WTC11 (cell line): ENCODE measurements at regions not wholly inside any gene's neighbourhood (a gene's known extent, or its start where the extent isn't known, plus 50 kb on each side); places are given as distances from the start of the nearest gene placed in this dataset.

Experiments used
- ATAC-seq: fragments of 200-7000 bp; cut with Tn5 transposase; 2 replicates; pipeline ENCODE4 v1.10.0; 2021; ENCODE audit warnings: mild to moderate bottlenecking, moderate library complexity
- CTCF ChIA-PET: fragments of 300-600 bp; sonication (Branson Sonifier 250); formaldehyde crosslinking; loops from one replicate; lab custom pipeline; 2021; ENCODE audit warnings: antibody characterized with exemption; lab: Charles Lee
- POLR2A ChIA-PET: fragments of 350-600 bp; sonication (Branson Sonifier 250); formaldehyde crosslinking; loops from one replicate; lab custom pipeline; 2021; ENCODE audit warnings: antibody characterized with exemption; lab: Charles Lee
- DNase-seq: peaks from one replicate; pipeline ENCODE4 v3.0.0; 2021; ENCODE audit warnings: low spot score
- H3K27ac Mint-ChIP-seq: 2 replicates; pipeline ENCODE4 v1.8.0; 2021; ENCODE audit warnings: mixed read lengths
- H3K27me3 Mint-ChIP-seq: 2 replicates; pipeline ENCODE4 v1.8.0; 2021; ENCODE audit warnings: low read depth, mild to moderate bottlenecking, moderate library complexity, mixed read lengths
- H3K36me3 Mint-ChIP-seq: 2 replicates; pipeline ENCODE4 v1.8.0; 2021; ENCODE audit warnings: mixed read lengths
- H3K4me1 Mint-ChIP-seq: 2 replicates; pipeline ENCODE4 v1.8.0; 2022; ENCODE audit warnings: mixed read lengths
- H3K4me3 Mint-ChIP-seq: 2 replicates; pipeline ENCODE4 v1.8.0; 2021; ENCODE audit warnings: mild to moderate bottlenecking, moderate library complexity, mixed read lengths
- H3K9me3 Mint-ChIP-seq: 2 replicates; pipeline ENCODE4 v1.8.0; 2021; ENCODE audit warnings: mixed read lengths
- CBFB ChIP-seq: sonication (generic); formaldehyde crosslinking; IDR thresholded peaks from 2 replicates; pipeline ENCODE4 v1.8.1; 2022; ENCODE audit warnings: mild to moderate bottlenecking, low read depth, missing genetic modification reagents
- CREB1 ChIP-seq: sonication (generic); formaldehyde crosslinking; IDR thresholded peaks from 2 replicates; pipeline ENCODE4 v1.8.0; 2023; ENCODE audit warnings: mild to moderate bottlenecking, missing genetic modification reagents
- ESRRA ChIP-seq: sonication (generic); formaldehyde crosslinking; IDR thresholded peaks from 2 replicates; pipeline ENCODE4 v1.8.1; 2022; ENCODE audit warnings: mild to moderate bottlenecking, missing genetic modification reagents, borderline replicate concordance
- ETV6 ChIP-seq: sonication (generic); formaldehyde crosslinking; IDR thresholded peaks from 2 replicates; pipeline ENCODE4 v1.8.1; 2022; ENCODE audit warnings: mild to moderate bottlenecking, missing genetic modification reagents
- KAT7 ChIP-seq: sonication (generic); formaldehyde crosslinking; IDR thresholded peaks from 2 replicates; pipeline ENCODE4 v1.8.1; 2023; ENCODE audit warnings: missing genetic modification reagents, mild to moderate bottlenecking, borderline replicate concordance
- NR1H2 ChIP-seq: sonication (generic); formaldehyde crosslinking; IDR thresholded peaks from 2 replicates; pipeline ENCODE4 v1.9.0; 2021; ENCODE audit warnings: mild to moderate bottlenecking, moderate library complexity, missing genetic modification reagents
- PRRX2 ChIP-seq: fragments of 250-450 bp; sonication (Bioruptor Pico); IDR thresholded peaks from 2 replicates; pipeline ENCODE4 v1.8.0; 2021; ENCODE audit warnings: mild to moderate bottlenecking
- TEAD4 ChIP-seq: sonication (generic); formaldehyde crosslinking; IDR thresholded peaks from 2 replicates; pipeline ENCODE4 v1.8.0; 2022; ENCODE audit warnings: mild to moderate bottlenecking, missing genetic modification reagents
- ZBTB21 ChIP-seq: sonication (generic); formaldehyde crosslinking; IDR thresholded peaks from 2 replicates; pipeline ENCODE4 v1.8.1; 2023; ENCODE audit warnings: mild to moderate bottlenecking, missing genetic modification reagents, borderline replicate concordance
- ZNF317 ChIP-seq: sonication (generic); formaldehyde crosslinking; IDR thresholded peaks from 2 replicates; pipeline ENCODE4 v1.8.1; 2023; ENCODE audit warnings: low read depth, mild to moderate bottlenecking, moderate library complexity, missing genetic modification reagents, borderline replicate concordance
- TF ChIP-seq, protein P1 (sequence below): sonication (generic); formaldehyde crosslinking; IDR thresholded peaks from 2 replicates; pipeline ENCODE4 v1.8.0; 2022; ENCODE audit warnings: mild to moderate bottlenecking, missing genetic modification reagents
- TF ChIP-seq, protein P2 (sequence below): sonication (generic); formaldehyde crosslinking; IDR thresholded peaks from 2 replicates; pipeline ENCODE4 v1.8.1; 2023; ENCODE audit warnings: mild to moderate bottlenecking, missing genetic modification reagents, borderline replicate concordance
- TF ChIP-seq, protein P3 (sequence below): sonication (generic); formaldehyde crosslinking; IDR thresholded peaks from 2 replicates; pipeline ENCODE4 v1.8.0; 2022; ENCODE audit warnings: mild to moderate bottlenecking, missing genetic modification reagents
- TF ChIP-seq, protein P4 (sequence below): sonication (generic); formaldehyde crosslinking; IDR thresholded peaks from 2 replicates; pipeline ENCODE4 v1.8.0; 2023; ENCODE audit warnings: missing genetic modification reagents, mild to moderate bottlenecking, borderline replicate concordance
- TF ChIP-seq, protein P5 (sequence below): sonication (generic); formaldehyde crosslinking; IDR thresholded peaks from 2 replicates; pipeline ENCODE4 v1.8.0; 2022; ENCODE audit warnings: mild to moderate bottlenecking, missing genetic modification reagents
- TF ChIP-seq, protein P6 (sequence below): sonication (generic); formaldehyde crosslinking; IDR thresholded peaks from 2 replicates; pipeline ENCODE4 v1.8.0; 2023; ENCODE audit warnings: missing genetic modification reagents
- TF ChIP-seq, protein P7 (sequence below): fragments of 250-450 bp; sonication (Bioruptor Pico); conservative IDR thresholded peaks from 2 replicates; pipeline ENCODE4 v1.9.0; 2021; ENCODE audit warnings: mild to moderate bottlenecking
- TF ChIP-seq, protein P8 (sequence below): sonication (generic); formaldehyde crosslinking; IDR thresholded peaks from 2 replicates; pipeline ENCODE4 v1.8.1; 2023; ENCODE audit warnings: mild to moderate bottlenecking, missing genetic modification reagents

DNA sequence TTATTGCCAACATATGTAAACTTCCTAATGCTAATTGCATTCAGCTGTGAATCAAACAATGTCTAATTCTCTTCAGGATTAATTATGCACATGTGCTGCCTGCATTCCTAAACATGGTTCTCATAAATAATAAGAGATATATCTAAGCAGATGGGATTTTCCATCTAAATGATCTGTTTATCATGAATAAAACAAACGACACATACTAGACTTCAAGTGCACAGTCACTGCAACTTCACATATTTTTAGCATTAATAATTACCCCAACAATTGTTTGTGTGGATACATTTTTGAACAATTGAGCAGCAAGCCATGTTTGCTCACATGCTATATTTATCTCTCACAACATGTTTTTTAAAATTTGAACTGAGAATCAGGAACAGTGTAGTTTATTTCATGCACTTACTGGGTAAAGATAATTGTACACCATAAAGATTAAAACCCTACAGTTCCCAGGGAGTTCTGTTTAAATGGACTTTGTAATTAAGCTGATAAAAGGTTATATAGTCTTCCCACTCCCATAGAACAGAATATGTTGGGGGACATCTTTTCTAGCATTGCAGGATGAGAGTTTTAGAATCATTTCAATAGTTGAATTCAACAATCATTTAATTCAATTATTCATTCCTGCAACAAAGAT is 378.5 kb downstream of the MDFIC start:
- Mint-ChIP-seq H3K36me3 (no peaks in the 10 kb centered on the region), H3K4me3 (no peak overlapping the region), H3K27ac (no peak overlapping the region), H3K9me3 (peaks cover 21% of the 10 kb centered on the region), H3K27me3 (peaks cover 97% of the 10 kb centered on the region), H3K4me1 (peaks cover 24% of the 10 kb centered on the region)
- no peak for TF ChIP-seq ZBTB21
- TF ChIP-seq, protein P1, sequence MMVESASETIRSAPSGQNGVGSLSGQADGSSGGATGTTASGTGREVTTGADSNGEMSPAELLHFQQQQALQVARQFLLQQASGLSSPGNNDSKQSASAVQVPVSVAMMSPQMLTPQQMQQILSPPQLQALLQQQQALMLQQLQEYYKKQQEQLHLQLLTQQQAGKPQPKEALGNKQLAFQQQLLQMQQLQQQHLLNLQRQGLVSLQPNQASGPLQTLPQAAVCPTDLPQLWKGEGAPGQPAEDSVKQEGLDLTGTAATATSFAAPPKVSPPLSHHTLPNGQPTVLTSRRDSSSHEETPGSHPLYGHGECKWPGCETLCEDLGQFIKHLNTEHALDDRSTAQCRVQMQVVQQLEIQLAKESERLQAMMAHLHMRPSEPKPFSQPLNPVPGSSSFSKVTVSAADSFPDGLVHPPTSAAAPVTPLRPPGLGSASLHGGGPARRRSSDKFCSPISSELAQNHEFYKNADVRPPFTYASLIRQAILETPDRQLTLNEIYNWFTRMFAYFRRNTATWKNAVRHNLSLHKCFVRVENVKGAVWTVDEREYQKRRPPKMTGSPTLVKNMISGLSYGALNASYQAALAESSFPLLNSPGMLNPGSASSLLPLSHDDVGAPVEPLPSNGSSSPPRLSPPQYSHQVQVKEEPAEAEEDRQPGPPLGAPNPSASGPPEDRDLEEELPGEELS (CRISPR knock-in tag): no peak
- TF ChIP-seq, protein P2, sequence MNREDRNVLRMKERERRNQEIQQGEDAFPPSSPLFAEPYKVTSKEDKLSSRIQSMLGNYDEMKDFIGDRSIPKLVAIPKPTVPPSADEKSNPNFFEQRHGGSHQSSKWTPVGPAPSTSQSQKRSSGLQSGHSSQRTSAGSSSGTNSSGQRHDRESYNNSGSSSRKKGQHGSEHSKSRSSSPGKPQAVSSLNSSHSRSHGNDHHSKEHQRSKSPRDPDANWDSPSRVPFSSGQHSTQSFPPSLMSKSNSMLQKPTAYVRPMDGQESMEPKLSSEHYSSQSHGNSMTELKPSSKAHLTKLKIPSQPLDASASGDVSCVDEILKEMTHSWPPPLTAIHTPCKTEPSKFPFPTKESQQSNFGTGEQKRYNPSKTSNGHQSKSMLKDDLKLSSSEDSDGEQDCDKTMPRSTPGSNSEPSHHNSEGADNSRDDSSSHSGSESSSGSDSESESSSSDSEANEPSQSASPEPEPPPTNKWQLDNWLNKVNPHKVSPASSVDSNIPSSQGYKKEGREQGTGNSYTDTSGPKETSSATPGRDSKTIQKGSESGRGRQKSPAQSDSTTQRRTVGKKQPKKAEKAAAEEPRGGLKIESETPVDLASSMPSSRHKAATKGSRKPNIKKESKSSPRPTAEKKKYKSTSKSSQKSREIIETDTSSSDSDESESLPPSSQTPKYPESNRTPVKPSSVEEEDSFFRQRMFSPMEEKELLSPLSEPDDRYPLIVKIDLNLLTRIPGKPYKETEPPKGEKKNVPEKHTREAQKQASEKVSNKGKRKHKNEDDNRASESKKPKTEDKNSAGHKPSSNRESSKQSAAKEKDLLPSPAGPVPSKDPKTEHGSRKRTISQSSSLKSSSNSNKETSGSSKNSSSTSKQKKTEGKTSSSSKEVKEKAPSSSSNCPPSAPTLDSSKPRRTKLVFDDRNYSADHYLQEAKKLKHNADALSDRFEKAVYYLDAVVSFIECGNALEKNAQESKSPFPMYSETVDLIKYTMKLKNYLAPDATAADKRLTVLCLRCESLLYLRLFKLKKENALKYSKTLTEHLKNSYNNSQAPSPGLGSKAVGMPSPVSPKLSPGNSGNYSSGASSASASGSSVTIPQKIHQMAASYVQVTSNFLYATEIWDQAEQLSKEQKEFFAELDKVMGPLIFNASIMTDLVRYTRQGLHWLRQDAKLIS: no peak
- no peak for TF ChIP-seq NR1H2
- TF ChIP-seq, protein P3, sequence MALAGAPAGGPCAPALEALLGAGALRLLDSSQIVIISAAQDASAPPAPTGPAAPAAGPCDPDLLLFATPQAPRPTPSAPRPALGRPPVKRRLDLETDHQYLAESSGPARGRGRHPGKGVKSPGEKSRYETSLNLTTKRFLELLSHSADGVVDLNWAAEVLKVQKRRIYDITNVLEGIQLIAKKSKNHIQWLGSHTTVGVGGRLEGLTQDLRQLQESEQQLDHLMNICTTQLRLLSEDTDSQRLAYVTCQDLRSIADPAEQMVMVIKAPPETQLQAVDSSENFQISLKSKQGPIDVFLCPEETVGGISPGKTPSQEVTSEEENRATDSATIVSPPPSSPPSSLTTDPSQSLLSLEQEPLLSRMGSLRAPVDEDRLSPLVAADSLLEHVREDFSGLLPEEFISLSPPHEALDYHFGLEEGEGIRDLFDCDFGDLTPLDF (CRISPR knock-in tag): no peak
- TF ChIP-seq, protein P4, sequence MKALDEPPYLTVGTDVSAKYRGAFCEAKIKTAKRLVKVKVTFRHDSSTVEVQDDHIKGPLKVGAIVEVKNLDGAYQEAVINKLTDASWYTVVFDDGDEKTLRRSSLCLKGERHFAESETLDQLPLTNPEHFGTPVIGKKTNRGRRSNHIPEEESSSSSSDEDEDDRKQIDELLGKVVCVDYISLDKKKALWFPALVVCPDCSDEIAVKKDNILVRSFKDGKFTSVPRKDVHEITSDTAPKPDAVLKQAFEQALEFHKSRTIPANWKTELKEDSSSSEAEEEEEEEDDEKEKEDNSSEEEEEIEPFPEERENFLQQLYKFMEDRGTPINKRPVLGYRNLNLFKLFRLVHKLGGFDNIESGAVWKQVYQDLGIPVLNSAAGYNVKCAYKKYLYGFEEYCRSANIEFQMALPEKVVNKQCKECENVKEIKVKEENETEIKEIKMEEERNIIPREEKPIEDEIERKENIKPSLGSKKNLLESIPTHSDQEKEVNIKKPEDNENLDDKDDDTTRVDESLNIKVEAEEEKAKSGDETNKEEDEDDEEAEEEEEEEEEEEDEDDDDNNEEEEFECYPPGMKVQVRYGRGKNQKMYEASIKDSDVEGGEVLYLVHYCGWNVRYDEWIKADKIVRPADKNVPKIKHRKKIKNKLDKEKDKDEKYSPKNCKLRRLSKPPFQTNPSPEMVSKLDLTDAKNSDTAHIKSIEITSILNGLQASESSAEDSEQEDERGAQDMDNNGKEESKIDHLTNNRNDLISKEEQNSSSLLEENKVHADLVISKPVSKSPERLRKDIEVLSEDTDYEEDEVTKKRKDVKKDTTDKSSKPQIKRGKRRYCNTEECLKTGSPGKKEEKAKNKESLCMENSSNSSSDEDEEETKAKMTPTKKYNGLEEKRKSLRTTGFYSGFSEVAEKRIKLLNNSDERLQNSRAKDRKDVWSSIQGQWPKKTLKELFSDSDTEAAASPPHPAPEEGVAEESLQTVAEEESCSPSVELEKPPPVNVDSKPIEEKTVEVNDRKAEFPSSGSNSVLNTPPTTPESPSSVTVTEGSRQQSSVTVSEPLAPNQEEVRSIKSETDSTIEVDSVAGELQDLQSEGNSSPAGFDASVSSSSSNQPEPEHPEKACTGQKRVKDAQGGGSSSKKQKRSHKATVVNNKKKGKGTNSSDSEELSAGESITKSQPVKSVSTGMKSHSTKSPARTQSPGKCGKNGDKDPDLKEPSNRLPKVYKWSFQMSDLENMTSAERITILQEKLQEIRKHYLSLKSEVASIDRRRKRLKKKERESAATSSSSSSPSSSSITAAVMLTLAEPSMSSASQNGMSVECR (CRISPR knock-in tag): no peak
- TF ChIP-seq KAT7 (CRISPR knock-in tag): no peak
- TF ChIP-seq, protein P5, sequence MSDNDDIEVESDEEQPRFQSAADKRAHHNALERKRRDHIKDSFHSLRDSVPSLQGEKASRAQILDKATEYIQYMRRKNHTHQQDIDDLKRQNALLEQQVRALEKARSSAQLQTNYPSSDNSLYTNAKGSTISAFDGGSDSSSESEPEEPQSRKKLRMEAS: no peak
- no peak for TF ChIP-seq CBFB
- no peak for TF ChIP-seq ZNF317
- DNase-seq (no peak), ATAC-seq (no peak)
- ChIA-PET CTCF (interaction anchor here (0.6 kb wide), 1 partner anchor 44 kb away, joined by 4 read pairs; no protein-coding TSS in a partner anchor), POLR2A (no interaction called here)

DNA sequence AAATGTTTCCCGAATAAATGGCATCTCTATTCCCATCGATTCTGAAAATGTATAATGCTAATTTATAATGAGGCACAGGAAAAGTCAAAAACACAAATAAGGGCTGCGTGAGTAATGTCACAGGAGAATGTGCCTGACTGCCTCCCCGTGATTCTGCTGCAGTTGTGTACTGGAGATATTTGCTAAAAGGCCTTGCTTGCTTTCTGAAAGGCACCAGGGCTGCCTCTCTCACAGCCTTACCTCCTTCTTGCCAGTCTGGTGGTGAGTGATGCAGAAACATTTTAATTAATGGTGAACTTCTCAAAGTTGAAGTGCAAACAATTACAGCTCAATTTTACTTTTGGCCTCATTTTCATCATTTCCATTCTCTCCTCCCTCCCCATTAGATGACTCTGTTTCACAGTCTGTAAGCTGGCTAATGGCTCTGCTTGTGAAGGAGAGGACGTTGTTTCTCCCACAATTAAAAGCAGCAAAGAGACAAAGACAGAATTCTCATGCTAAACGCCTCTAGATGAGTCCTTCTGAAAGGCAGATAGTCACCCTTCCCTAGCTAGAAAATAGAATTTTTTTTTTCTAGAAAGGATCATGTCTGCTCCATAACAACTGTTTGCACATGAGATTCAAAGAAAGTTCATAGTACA is 377.6 kb downstream of the MDFIC start:
- no peak overlapping the region for H3K27ac Mint-ChIP-seq
- POLR2A ChIA-PET: no interaction called here
- peak; percentile 91 for ATAC-seq
- TF ChIP-seq, protein P6, sequence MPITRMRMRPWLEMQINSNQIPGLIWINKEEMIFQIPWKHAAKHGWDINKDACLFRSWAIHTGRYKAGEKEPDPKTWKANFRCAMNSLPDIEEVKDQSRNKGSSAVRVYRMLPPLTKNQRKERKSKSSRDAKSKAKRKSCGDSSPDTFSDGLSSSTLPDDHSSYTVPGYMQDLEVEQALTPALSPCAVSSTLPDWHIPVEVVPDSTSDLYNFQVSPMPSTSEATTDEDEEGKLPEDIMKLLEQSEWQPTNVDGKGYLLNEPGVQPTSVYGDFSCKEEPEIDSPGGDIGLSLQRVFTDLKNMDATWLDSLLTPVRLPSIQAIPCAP (CRISPR knock-in tag): no peak
- TF ChIP-seq CREB1: no peak
- TF ChIP-seq, protein P7, sequence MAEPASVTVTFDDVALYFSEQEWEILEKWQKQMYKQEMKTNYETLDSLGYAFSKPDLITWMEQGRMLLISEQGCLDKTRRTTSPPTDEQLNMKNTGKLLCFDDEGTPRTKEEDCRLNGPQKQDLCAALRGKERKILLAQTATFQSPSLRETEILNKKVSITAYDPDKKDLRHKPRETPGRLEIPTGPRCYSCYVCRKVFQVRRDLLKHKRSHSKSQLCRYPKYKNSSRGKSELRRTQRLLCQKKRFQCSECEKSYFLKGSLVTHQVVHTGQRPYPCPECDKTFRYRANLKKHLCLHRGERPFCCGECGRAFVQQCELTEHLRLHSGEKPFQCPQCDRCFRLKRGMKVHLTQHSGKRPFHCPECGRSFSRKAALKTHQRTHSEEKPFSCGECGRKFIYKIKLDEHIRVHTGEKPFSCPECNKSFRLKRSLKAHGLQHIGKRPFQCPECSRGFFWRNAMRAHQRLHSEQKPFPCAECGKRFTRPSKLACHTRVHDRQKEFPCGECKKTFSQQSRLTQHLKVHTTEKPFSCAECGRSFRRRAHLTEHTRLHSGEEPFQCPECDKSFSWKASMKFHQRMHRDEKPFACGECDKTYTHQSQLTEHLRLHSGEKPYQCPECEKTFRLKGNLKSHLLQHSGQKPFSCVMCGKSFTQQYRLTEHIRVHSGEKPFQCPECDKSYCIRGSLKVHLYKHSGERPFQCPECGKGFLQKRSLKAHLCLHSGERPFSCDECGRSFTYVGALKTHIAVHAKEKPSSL: no peak
- no peak for TF ChIP-seq TEAD4 (CRISPR knock-in tag)
- no peak for TF ChIP-seq PRRX2 (CRISPR knock-in tag)
- TF ChIP-seq ETV6 (CRISPR knock-in tag): no peak
- TF ChIP-seq, protein P8, sequence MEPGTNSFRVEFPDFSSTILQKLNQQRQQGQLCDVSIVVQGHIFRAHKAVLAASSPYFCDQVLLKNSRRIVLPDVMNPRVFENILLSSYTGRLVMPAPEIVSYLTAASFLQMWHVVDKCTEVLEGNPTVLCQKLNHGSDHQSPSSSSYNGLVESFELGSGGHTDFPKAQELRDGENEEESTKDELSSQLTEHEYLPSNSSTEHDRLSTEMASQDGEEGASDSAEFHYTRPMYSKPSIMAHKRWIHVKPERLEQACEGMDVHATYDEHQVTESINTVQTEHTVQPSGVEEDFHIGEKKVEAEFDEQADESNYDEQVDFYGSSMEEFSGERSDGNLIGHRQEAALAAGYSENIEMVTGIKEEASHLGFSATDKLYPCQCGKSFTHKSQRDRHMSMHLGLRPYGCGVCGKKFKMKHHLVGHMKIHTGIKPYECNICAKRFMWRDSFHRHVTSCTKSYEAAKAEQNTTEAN (CRISPR knock-in tag): no peak
- TF ChIP-seq ESRRA (CRISPR knock-in tag): no peak
- no peak for TF ChIP-seq ZBTB21

More for the DNA sequence above, 377.6 kb downstream of the MDFIC start:
- no peak for DNase-seq
- Mint-ChIP-seq H3K4me3 (no peak overlapping the region), H3K27me3 (peaks cover 97% of the 10 kb centered on the region), H3K4me1 (peaks cover 24% of the 10 kb centered on the region), H3K36me3 (no peaks in the 10 kb centered on the region), H3K9me3 (peaks cover 21% of the 10 kb centered on the region)
- CTCF ChIA-PET: interaction anchor here (0.6 kb wide), 1 partner anchor 43 kb away, joined by 4 read pairs; no protein-coding TSS in a partner anchor
